Nucleus accumbens (tissue), 56 donors: ENCODE measurements at regions not wholly inside any gene's neighbourhood (a gene's known extent, or its start where the extent isn't known, plus 50 kb on each side); places are given as distances from the start of the nearest gene placed in this dataset.

Source experiments
- DNase-seq, 56 donors: peaks; one replicate each; lab custom pipeline; 2025; lab: John Stamatoyannopoulos, UW

DNA sequence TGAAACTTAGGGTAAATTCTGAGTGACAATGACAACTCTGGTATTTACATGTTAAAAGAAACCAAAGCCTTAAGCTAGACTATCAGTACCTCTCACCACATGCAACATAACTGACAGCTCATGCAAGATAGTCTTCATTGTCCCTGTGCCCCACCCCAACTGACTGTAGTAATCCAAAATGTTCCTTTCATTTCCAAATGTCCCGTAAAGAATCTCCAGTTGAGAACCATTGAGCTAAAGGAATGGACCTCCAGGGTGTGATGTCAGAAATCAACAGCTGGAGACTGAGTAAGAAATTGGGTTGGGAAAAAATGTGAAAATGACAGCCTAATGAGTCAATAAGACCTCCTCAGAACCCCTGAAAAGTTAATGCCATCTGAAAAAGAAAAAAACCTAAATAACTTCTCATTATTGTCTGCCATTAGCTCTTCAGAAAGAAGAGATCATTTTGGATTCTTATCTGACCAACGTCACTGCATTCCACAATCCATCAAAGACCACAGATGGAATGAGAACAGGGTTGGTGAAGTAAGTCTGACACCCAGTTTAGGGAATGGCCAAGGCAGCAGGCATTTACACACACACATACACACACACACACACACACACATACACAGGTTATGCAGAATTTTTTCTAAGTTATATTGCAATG, 51.7 kb upstream of the ACVR2A start:
- DNase-seq = no peak

DNA sequence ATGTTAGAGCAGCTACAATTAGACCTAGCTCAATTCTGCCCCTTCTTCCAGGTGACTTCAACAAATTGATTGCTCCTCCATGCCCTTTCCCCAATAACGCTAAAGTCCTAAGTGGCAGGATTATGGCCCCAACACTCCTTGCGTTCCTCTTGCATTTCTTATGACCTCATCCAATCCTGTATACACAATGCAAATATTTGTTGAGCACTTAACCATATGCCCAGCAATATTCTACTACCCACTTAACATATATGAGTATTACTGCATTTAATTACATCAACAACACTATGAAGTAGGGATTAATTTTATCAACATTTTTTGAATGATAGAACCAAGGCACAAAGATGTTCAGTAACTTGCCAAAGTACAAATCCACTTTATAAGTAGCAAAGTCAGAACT, 54.2 kb upstream of the ACVR2A start:
- no peak for DNase-seq

DNA sequence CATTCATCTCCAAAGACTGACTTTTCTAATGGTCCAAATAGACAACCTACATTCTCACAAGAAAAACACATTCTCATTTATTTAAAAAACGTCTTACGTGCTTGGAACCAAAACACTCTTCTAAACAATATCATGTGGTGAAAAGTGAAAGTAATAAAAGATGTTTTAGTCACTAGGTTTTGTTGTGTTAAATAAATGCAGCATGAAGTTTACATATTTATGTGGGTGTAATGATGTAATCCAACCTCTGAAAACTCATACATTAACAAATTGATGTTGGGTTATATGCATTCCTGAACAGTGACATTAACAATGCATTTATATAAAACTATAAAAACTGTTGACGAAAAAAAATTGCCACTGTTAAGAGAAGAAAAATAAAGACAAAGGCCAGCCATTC, 55.1 kb upstream of the ACVR2A start:
- DNase-seq = no peak

DNA sequence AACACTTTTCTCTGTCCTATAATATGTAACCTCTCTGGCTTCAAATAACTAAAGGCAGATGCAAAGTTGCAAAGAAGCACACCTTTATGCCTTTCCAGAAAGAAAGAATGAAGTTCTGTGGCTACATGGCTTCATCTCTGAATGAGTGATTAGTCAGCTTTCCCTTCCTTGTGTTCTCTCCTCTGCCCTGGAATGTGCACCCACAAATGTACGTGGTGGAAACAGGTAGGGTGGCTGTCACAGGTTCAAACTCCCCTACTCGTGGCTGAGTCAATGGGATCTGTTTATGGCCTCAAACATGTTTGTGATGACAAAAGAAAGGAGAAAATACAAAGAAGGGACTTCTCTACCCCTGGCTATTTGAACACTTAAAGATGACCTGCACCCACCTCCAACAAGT, 55.5 kb upstream of the ACVR2A start:
- DNase-seq = no peak

DNA sequence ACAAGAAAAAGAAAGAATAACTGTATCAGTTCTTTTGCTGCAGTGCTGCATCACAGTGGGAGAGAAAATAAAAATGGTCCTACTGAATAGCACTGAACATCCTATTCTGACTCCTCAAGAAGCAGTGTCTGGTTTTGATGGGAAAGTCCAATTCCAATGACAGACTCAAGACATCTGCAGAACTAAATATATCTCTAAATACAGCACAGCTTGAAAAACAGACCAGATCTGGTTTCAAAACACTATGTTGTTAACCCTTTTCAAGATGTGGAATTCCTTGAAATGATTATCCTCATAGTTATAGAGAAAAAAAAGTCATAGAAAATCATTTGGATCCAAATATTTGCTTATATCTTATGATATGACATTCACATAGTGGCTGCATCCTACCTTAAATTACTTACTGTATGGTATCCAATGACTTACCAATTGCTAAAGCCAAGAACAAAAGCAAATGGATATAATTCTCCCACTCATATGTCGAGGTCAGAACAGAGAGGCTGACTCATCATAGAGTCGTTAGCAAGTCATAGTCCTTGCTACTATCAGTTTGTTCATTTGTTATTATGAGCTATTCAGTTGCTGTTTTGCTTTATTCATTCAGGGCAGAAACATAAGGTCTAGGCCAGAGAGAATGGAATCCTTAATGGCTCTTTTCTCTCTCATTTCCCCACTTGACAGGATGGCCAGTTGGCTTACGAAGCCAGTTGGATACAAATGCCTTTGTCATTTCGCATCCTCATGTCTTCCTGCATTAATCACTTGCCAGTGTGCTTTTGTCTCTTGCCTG, 62.5 kb upstream of the ACVR2A start:
- DNase-seq = no peak

DNA sequence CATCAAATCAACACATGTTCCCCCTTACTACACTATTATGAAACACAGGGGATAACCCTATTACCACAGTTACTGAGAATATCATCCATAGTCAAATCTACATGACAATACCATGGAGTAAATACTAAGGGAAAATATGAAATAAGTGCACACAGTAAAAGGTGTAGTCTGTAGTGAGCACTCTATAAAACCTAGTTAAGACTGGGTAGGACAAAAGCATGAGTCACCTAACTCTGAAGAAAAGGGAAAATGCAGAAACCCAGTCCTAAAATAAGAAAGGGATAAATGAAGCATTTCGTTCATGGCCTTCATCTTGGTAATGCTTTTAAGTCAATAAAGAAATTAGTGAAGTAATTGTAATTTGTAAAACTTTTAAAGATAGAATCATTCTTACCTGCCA, 65.4 kb upstream of the ACVR2A start:
- DNase-seq = no peak

DNA sequence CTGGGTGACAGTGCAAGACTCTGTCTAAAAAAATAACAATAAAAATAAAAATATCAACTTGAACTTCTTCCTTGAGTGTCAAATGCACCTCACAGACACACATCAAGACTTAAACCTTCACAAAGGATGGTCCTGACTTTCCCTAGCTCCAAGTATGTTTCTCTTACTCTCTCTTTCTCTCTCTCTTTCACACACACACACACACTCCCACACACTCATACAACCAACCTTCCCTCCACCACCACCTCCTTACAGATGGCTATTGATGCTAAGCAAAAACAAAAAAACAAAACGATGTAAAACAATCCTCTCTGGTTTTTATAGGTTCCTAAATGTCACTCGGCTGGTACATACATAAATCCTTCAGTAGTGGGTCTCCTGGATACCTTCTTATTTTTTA, 67.4 kb upstream of the ACVR2A start:
- DNase-seq = no peak

DNA sequence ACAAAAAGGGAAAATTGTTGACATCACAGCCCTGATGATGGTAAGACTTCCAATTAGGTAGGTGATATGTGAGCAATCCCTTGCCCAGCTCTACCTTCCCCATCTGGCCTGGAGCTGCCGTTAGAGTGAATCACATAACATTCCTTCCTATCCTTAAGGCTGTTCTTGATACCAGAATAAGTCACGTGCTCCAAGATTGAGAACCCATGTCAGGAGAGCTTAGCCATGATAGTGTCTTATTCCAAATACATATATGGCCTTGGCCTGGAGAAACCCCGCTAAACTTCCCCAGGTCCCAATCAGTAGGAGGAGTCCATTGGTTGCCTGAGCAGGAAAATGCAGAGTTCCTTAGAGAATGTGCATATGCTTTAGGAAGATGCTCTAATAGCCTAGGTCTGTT, 70.0 kb upstream of the ACVR2A start:
- no peak for DNase-seq

DNA sequence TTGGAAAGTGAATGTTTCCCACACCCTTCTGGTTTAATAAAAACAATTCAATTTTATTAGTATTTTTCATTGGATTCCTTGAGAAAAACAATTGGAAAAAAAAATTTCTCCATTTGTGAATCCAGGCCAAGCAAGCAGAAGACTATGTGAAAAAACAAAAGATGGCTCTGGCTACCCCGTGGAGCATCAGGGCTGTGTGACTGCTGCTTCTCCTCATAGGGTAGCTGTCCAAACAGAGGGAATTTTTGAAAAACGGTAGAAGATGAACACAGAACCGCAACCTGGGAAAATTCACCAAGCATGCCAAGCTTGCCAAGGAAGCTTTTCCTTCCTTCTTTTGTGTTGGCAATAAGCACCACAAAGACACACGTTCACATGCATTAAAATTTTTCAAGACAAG, 71.3 kb upstream of the ACVR2A start:
- no peak for DNase-seq

DNA sequence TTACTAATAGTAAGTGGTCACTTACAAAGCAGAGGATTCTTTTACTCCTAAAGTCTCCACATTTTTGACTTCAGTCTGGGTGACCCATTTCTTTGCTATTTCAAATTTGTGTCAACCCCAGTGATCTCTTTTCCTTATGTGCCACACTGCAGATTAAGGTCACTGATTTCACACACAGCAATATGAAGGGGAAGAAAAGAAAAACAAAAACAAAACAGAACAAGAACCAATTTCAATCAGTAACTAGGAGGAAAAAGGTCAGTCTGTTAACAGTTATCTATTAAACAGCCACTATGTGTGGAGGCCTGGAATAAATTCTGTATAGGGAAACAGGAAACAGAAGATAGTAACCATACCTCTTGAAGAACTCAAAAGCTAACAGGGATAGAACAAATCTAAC, 72.0 kb upstream of the ACVR2A start:
- no peak for DNase-seq

DNA sequence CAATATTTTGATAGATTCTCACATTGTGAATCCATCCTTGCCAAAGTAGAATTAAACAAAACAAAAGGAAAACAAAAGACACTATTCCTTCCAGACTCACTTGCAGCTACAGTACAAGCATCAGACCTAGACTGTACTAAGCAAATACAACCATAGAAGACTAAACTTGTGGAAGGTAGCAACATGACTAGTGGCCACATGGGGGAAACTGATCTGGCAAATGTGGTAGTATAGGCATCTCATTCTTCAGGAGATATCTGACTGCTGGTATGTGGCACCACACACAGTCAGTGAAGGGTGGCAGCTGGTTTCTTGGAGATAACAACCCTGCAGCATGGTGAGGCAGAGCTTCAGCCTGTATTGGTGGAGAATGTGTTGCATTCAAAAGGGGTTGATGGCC, 81.0 kb upstream of the ACVR2A start:
- DNase-seq = no peak

DNA sequence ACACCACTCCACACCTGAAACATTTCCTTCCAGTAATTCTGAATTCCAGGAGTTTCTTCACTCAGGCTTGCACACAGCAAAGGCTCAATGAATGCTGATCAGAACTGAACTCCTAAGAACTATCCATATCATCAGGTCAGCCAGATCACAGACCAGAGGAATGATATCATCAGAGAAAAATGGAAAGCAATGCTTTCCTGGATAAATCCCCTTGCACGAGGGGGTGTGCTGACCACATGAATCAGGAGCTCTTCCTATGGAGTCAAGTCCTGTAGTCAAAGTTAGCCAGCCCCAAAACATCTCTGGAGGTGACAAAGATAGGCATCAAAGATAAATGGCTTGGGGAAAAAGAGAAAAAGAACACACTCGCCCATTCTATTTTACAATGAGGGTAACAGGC, 83.8 kb upstream of the ACVR2A start:
- DNase-seq = no peak

DNA sequence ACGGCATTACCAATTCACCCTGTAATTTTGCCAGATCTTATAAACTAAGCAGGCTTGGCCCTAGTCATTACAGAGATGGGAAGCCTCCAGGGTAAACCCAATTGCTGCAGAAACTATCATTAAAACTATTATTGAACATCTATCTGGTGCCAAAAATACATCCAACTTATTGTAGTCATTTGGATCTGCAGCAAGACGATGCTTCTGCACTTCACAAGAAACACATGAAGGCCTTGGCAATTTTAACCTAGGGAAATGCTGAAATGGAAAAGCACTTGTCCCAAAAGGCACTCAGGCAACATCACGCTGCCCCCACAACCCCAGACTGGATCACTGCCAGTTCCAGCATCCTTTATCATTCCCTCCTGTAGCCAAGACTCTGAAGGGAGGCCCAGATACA, 85.3 kb upstream of the ACVR2A start:
- DNase-seq = no peak

DNA sequence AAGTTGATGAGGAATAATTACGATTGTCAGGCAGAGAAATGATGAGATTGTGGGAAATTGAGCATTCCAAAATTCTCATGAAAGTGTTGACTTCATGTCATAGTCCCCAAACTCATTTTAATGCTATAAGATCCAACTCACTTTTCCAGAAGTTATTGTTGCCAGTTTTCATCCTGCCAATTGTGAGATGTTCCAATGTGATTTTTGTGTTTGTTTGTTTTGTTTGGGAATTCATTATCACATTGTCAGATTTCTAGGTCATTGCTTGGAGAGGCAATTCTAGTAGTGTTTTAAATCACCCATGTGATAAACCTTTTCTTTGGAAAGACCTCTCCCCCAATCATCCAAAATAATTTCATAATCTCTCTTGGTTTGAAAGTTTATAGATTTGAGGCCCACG, 86.0 kb upstream of the ACVR2A start:
- DNase-seq = no peak

DNA sequence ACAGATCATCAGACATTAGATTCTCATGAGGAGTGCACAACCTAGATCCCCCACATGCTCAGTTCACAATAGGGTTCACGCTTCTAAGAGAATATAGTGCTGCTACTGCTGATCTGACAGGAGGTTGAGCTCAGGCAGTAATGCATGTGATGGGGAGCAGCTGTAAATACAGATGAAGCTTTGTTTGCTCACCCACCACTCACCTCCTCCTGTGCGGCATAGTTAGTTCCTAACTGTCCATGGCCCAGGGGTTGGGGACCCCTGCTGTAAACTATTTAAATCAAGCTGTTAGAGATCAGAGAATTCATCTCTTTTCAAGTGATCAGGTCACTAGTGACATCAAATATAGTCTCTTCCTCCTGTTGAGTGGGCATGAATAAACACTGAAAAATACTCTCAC, 88.8 kb upstream of the ACVR2A start:
- DNase-seq = no peak

DNA sequence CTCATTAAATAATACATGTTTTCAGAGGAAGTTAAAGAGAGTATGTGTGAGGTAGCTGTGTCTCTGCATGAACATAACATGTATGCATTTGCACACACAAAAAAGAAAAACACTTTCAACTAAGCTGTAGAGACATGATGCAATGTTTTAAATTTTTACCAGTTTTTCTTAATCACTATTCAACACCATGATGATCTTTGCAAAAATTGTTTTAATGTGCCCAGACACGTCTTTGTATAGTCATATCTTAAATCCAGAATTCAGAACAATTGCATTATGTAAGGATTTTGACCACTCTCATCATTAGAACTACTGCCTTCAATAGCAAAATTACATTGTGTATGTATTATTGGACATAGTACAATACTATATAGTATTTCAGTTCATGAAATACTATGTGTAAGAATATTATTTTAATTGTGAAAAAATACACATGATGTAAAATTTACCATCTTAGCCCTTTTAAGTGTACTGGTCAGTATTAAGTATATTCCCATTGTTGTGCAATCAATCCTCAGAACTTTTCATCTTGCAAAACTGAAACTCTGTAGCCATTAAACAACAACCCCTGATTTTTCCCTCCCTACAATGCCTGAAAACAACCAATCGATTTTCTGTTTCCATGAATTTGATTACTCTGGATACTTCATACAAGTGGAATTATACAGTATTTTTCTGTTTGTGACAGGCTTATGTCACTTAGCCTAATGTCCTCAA, 104.5 kb upstream of the ACVR2A start:
- DNase-seq = no peak

DNA sequence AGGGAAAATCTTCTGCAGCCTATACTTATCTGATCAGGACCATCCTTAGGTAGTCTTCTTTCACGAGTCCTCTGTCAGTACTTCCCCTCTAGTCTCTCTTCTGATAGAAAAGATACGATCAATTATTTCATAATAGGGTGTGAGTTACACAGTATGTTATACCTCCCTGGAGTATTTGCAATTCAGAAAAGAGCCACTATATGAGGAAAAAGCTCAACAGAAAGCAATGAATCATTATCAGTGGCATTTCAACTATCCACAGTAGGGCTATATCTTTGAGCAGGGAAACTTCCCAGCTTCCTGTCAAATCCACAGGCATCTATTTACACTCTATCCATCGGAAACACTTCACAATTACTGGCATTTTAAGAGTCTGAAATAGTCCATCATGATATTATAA, 105.3 kb upstream of the ACVR2A start:
- no peak for DNase-seq

DNA sequence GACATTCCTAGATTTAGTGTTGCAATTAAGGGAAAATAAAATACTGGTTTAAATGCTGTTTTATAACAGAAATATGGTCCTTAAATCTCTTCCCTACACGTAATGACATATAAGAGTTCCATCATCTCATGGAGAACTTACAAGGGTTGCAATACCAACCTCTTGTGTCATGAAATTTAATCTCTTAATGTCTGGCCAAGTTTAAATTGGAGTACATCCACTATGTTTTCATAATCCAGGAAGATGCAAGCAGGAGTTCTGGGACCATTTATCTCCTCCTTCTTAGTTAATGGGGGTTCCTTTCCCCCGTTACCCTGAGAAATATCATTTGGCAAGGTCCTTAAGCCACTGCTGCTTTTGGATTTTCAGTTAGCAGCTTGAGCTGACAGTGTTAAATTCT, 126.0 kb upstream of the ACVR2A start:
- no peak for DNase-seq

DNA sequence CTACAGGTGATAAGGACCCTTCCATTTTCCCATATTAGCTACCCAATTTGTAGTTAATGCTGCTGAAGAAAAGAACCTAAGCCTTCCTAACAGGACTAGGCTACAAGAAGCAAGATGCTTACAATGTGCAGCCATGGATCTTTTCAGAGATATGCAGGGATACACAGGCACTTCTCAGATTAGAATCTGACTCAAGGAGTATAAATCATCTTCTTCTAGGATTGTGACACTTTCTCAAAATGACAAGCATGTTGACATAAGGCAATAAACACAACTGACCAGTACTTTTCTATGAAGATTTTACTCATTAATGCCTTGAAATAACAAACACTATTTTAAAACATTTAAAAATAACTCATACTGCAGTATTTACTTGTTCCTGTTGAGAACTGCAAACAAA, 127.9 kb upstream of the ACVR2A start:
- DNase-seq = no peak

DNA sequence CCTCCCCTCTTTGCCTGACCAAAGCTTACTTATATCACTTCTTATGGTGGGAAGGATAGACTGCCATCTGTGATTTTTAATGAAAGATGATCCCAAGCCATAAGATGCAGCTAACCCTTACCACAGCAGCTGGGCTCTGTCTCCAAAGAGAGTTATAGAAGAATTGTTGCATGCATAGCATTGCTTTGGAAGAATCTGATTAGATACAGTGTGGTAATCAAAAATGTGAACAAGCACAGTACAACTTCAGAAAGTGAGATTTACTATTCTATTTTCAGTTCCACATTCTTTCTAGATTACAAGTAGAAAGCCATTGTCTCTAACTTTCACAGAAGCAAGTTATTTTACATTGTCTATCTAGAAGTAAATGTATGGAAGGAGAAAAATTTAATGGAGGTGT, 129.0 kb upstream of the ACVR2A start:
- DNase-seq = no peak

DNA sequence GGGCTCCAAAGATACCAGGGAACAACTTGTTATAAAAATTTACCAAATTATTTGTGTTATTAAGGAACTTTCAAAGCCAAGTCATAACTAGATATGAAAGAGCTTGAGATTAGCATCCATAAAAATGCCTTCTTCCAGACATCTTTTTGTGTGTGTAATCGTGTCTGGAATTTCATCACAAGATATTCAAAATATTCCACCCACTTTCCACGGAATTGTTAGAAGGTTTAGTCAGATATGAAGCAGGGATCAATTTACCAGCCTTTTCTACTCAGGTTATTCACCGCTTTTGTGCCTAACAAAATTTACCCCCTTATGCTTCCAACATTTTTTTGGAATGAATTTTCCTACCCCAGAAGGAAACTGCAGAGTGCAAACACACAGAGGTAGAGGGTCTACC, 130.2 kb upstream of the ACVR2A start:
- no peak for DNase-seq

DNA sequence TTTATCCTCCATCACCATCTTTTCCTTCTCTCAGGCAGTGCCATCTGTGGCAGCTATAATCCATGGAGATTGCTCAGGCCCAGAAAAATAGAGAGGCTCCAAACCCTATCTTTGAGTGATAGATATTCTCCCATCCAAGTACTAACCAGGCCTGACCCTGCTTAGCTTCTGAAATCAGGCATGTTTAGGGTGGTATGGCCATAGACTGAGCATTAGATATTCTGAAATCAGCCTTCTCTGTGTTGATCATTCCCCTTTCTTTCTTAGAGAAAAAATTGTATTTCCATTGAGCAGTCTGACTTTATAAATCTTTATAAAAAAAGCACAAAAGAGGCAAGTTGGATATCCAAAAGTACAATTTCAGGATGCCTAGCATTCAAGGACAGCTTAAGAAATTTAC, 131.5 kb upstream of the ACVR2A start:
- DNase-seq = no peak
